Tibial nerve (tissue), 4 donors: ENCODE measurements at regions not wholly inside any gene's neighbourhood (a gene's known extent, or its start where the extent isn't known, plus 50 kb on each side); places are given as distances from the start of the nearest gene placed in this dataset.

ENCODE experiments used
- DNase-seq, 2 donors: peaks; one replicate each; pipeline ENCODE4 v3.0.0-alpha.2; 2019; ENCODE audit warnings: low spot score in 2 of 2
- H3K27ac ChIP-seq, 4 donors: fragments of 200-600 bp; sonication (generic) in 3 of 4; one replicate each; pipeline ENCODE4 v1.5.1; 2017 to 2019; ENCODE audit warnings: mild to moderate bottlenecking in 1 of 4
- H3K27me3 ChIP-seq, 2 donors: fragments of 200-600 bp; sonication (generic) in 1 of 2; one replicate each; pipeline versions ENCODE4 v1.5.1 to v1.6.0; 2017 to 2019
- H3K36me3 ChIP-seq, 3 donors: fragments of 200-600 bp; sonication (generic); one replicate each; pipeline ENCODE4 v1.5.1; 2018 to 2019
- H3K4me1 ChIP-seq, 4 donors: fragments of 200-600 bp; sonication (generic) in 3 of 4; one replicate each; pipeline ENCODE4 v1.5.1; 2017 to 2019
- H3K4me3 ChIP-seq, 4 donors: fragments of 200-600 bp; sonication (generic) in 3 of 4; one replicate each; pipeline ENCODE4 v1.5.1; 2017 to 2019; ENCODE audit warnings: mild to moderate bottlenecking in 1 of 4, moderate library complexity in 1 of 4
- H3K9me3 ChIP-seq, 4 donors: fragments of 200-600 bp; sonication (generic) in 3 of 4; one replicate each; pipeline ENCODE4 v1.5.1; 2017 to 2019
- EP300 ChIP-seq, 2 donors: sonication (generic); formaldehyde crosslinking; IDR thresholded peaks; one replicate each; pipeline ENCODE4 v1.6.1; 2017; ENCODE audit warnings: antibody characterized with exemption in 2 of 2, mild to moderate bottlenecking in 1 of 2
- POLR2A ChIP-seq, 2 donors: fragments of 450-650 bp; IDR thresholded peaks; one replicate each; pipeline ENCODE4 v1.6.1; 2017; ENCODE audit warnings: antibody characterized with exemption in 2 of 2, mild to moderate bottlenecking in 2 of 2, moderate library complexity in 2 of 2
- WGBS, 2 donors: methylation state at CpG; one replicate each; pipeline ENCODE4 v1.1.5; 2018; 5-methylcytosine and 5-hydroxymethylcytosine counted together
- TF ChIP-seq, protein P1 (sequence below), 5 experiments: fragments of 200-600 bp in 3 of 5; fragments of 450-650 bp in 2 of 5; sonication (generic) in 3 of 5; IDR thresholded peaks; one replicate each; pipeline ENCODE4 v1.5.1; 2016 to 2019; ENCODE audit warnings: antibody characterized with exemption in 5 of 5, mild to moderate bottlenecking in 3 of 5, moderate library complexity in 2 of 5

DNA sequence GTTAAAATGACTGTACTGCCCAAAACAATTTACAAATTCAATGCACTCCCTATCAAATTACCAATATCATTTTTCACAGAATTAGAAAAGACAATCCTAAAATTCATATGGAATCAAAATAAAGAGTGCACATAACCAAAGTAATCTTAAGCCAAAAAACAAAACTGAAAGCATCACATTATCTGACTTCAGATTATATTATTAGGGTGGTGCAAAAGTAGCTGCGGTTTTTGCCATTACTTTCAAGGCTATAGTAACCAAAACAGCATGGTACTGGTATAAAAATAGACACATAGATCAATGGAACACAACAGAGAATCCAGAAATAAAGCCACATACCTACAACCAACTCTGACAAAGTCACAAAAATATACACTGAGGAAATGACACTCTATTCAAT, 396.6 kb downstream of the EIPR1 start:
- no peak overlapping the region for H3K4me3 ChIP-seq
- H3K27me3 ChIP-seq, result no peaks in the 10 kb centered on the region
- peaks cover 0 to 13% (median 2%) of the 10 kb centered on the region in 4 donors for H3K9me3 ChIP-seq
- DNase-seq, result no peak
- H3K36me3 ChIP-seq, result no peaks in the 10 kb centered on the region
- H3K27ac ChIP-seq, result no peak overlapping the region
- WGBS, 2 donors, result 69 to 86% methylated on average over 1 of the region's 1 CpG
- TF ChIP-seq POLR2A (IDR thresholded peaks at IDR 0.05) (no peak), EP300 (IDR thresholded peaks at IDR 0.05) (no peak)
- TF ChIP-seq, protein P1, sequence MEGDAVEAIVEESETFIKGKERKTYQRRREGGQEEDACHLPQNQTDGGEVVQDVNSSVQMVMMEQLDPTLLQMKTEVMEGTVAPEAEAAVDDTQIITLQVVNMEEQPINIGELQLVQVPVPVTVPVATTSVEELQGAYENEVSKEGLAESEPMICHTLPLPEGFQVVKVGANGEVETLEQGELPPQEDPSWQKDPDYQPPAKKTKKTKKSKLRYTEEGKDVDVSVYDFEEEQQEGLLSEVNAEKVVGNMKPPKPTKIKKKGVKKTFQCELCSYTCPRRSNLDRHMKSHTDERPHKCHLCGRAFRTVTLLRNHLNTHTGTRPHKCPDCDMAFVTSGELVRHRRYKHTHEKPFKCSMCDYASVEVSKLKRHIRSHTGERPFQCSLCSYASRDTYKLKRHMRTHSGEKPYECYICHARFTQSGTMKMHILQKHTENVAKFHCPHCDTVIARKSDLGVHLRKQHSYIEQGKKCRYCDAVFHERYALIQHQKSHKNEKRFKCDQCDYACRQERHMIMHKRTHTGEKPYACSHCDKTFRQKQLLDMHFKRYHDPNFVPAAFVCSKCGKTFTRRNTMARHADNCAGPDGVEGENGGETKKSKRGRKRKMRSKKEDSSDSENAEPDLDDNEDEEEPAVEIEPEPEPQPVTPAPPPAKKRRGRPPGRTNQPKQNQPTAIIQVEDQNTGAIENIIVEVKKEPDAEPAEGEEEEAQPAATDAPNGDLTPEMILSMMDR (IDR thresholded peaks at IDR 0.05), result no peak
- H3K4me1 ChIP-seq, result no peaks in the 10 kb centered on the region

GRCh38 chr2:2974982-2975381, 402.6 kb downstream of the EIPR1 start:
- Histone ChIP-seq H3K27me3 (no peaks in the 10 kb centered on the region), H3K4me1 (no peaks in the 10 kb centered on the region), H3K36me3 (no peaks in the 10 kb centered on the region), H3K9me3 (peaks cover 0 to 24% (median 2%) of the 10 kb centered on the region in 4 donors), H3K4me3 (no peak overlapping the region), H3K27ac (no peak overlapping the region)
- DNase-seq, result no peak
- 41 to 74% methylated on average over 2 of the region's 2 CpGs for WGBS, 2 donors
- no peak for TF ChIP-seq POLR2A (IDR thresholded peaks at IDR 0.05)
- TF ChIP-seq, protein P1 (IDR thresholded peaks at IDR 0.05), result no peak
- TF ChIP-seq EP300 (IDR thresholded peaks at IDR 0.05), result no peak

DNA sequence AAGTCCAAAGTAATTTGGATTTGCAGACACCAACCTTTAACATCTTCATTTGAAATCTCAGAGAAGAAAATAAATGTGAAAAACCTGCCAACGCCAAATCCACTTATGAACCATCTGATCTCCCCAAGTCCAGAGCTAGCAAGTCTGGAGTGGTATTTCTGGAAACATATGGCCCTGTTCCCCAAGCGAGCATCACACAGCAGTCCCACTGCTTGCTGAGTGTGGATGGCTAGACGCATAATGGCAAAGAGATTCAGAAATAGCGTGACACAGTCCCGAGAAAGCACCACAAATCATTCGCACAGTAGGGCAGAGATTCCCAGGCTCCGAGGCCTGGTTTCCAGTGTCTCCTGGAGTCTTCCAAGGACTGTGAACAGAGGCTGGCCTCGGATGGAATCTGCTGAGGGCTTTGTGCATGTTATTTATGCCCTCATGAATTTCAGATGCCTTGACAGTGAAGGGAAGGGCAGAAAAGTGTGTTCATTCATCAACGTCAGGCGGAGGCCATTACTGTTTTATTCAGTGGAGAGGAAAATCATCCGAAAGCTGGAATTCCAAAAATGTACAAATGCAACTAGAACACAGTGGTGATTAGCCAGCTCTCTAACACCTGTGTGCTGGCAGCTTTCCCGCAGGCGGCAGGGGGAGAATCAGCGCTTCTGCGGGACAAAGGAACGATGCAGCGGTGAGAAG, 417.0 kb downstream of the EIPR1 start:
- DNase-seq, result no peak
- H3K27ac ChIP-seq, result no peak overlapping the region
- no peak overlapping the region for H3K4me3 ChIP-seq
- H3K9me3 ChIP-seq, result peaks cover 0 to 13% (median 1%) of the 10 kb centered on the region in 4 donors
- H3K27me3 ChIP-seq, result no peaks in the 10 kb centered on the region
- no peaks in the 10 kb centered on the region for H3K36me3 ChIP-seq
- TF ChIP-seq POLR2A (IDR thresholded peaks at IDR 0.05) (no peak), EP300 (IDR thresholded peaks at IDR 0.05) (no peak)
- TF ChIP-seq, protein P1 (IDR thresholded peaks at IDR 0.05), result no peak
- no peaks in the 10 kb centered on the region for H3K4me1 ChIP-seq
- WGBS, 2 donors, result 76 to 77% methylated on average over 17 of the region's 17 CpGs

- no peaks in the 10 kb centered on the region for H3K4me1 ChIP-seq
- 73% methylated on average over 11 of the region's 11 CpGs for WGBS, 2 donors
- no peak for TF ChIP-seq POLR2A (IDR thresholded peaks at IDR 0.05)
- TF ChIP-seq, protein P1 (IDR thresholded peaks at IDR 0.05), result no peak
- TF ChIP-seq EP300 (IDR thresholded peaks at IDR 0.05), result no peak
- no peak for DNase-seq
- H3K27me3 ChIP-seq, result no peaks in the 10 kb centered on the region
- H3K9me3 ChIP-seq, result peaks cover 0 to 13% (median 0%) of the 10 kb centered on the region in 4 donors
- H3K4me3 ChIP-seq, result no peak overlapping the region
- H3K36me3 ChIP-seq, result no peaks in the 10 kb centered on the region
- no peak overlapping the region for H3K27ac ChIP-seq
Measured at GRCh38 chr2:2950403-2950952, 427.1 kb downstream of the EIPR1 start.

DNA sequence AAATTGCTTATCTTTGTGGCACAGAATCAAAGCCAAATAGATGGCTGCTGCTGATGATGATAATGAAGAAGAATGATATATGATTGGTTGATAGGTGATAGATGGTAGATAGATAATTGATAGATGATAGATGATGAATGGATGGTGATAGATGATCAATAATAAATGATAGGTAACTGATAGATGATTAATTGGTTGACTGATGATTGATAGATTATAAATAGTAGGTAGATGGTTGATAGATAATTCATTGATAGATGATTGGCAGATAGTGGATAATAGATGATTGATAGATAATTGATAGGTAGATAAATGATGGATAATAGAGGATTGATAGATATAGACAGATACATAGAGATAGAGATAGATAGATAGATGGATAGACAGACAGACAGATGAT, 430.2 kb downstream of the EIPR1 start:
- H3K27ac ChIP-seq, result no peak overlapping the region
- H3K9me3 ChIP-seq, result peaks cover 0 to 18% (median 0%) of the 10 kb centered on the region in 4 donors
- H3K27me3 ChIP-seq, result no peaks in the 10 kb centered on the region
- H3K36me3 ChIP-seq, result no peaks in the 10 kb centered on the region
- TF ChIP-seq POLR2A (IDR thresholded peaks at IDR 0.05) (no peak), EP300 (IDR thresholded peaks at IDR 0.05) (no peak)
- TF ChIP-seq, protein P1 (IDR thresholded peaks at IDR 0.05), result no peak
- DNase-seq, result no peak
- H3K4me1 ChIP-seq, result no peaks in the 10 kb centered on the region
- no peak overlapping the region for H3K4me3 ChIP-seq
